ENCODE measurements at regions not wholly inside any gene's neighbourhood (a gene's known extent, or its start where the extent isn't known, plus 50 kb on each side); places are given as distances from the start of the nearest gene placed in this dataset.
A peak's percentile ranks its signal among the peaks of the same experiment; 100 is the strongest.

GRCh38 chr4:138870737-138871554, 144.6 kb upstream of the NOCT start:
- H3K27ac ChIP-seq = no peak overlapping the region
- ChIA-PET POLR2A (ENCODE audit: low non-redundant PET) (no interaction called here), CTCF (interaction anchor here (0.6 to 1.1 kb wide), 7 partner anchors 54 to 1051 kb away, joined by 3 to 5 read pairs (median 3); no protein-coding TSS in a partner anchor)
- DNase-seq (ENCODE audit: low spot score) = peak; percentile 67
- TF ChIP-seq CTCF (conservative IDR thresholded peaks at IDR 0.05; ENCODE audit: low read depth) = peak; percentile 81

GRCh38 chr4:138869631-138870030, 145.9 kb upstream of the NOCT start:
- H3K27ac ChIP-seq = no peak overlapping the region
- no peak for DNase-seq (ENCODE audit: low spot score)
- ChIA-PET CTCF (interaction anchor here (0.7 kb wide), 1 partner anchor 37 kb away, joined by 3 read pairs; no protein-coding TSS in a partner anchor), POLR2A (ENCODE audit: low non-redundant PET) (no interaction called here)
- no peak for TF ChIP-seq CTCF (conservative IDR thresholded peaks at IDR 0.05; ENCODE audit: low read depth)

GRCh38 chr4:138869165-138869564, 146.4 kb upstream of the NOCT start:
- no peak for DNase-seq (ENCODE audit: low spot score)
- ChIA-PET POLR2A (ENCODE audit: low non-redundant PET) (no interaction called here), CTCF (interaction anchor here (0.7 kb wide), 1 partner anchor 38 kb away, joined by 3 read pairs; no protein-coding TSS in a partner anchor)
- no peak for TF ChIP-seq CTCF (conservative IDR thresholded peaks at IDR 0.05; ENCODE audit: low read depth)
- H3K27ac ChIP-seq = no peak overlapping the region

- ChIA-PET CTCF (interaction anchor here (0.6 kb wide), 1 partner anchor 1523 kb away, joined by 3 read pairs; no protein-coding TSS in a partner anchor), POLR2A (ENCODE audit: low non-redundant PET) (no interaction called here)
- DNase-seq (ENCODE audit: low spot score) = no peak
- TF ChIP-seq CTCF (conservative IDR thresholded peaks at IDR 0.05; ENCODE audit: low read depth) = no peak
- H3K27ac ChIP-seq = no peak overlapping the region
Measured at GRCh38 chr4:138868562-138868961, 147.0 kb upstream of the NOCT start.

GRCh38 chr4:138867404-138867803, 148.2 kb upstream of the NOCT start:
- DNase-seq (ENCODE audit: low spot score) = no peak
- no peak for TF ChIP-seq CTCF (conservative IDR thresholded peaks at IDR 0.05; ENCODE audit: low read depth)
- H3K27ac ChIP-seq = no peak overlapping the region
- CTCF ChIA-PET = interaction anchor here (0.6 kb wide), 1 partner anchor 776 kb away, joined by 3 read pairs; no protein-coding TSS in a partner anchor
- POLR2A ChIA-PET (ENCODE audit: low non-redundant PET) = no interaction called here

GRCh38 chr4:138866314-138866713, 149.3 kb upstream of the NOCT start:
- no peak for TF ChIP-seq CTCF (conservative IDR thresholded peaks at IDR 0.05; ENCODE audit: low read depth)
- CTCF ChIA-PET = interaction anchor here (0.5 kb wide), 1 partner anchor 119 kb away, joined by 4 read pairs; no protein-coding TSS in a partner anchor
- H3K27ac ChIP-seq = no peak overlapping the region
- POLR2A ChIA-PET (ENCODE audit: low non-redundant PET) = no interaction called here
- no peak for DNase-seq (ENCODE audit: low spot score)
